Activated CD4-positive, alpha-beta T cell treated with anti-CD3 and anti-CD28 coated beads, Interleukin-2, amount 10 ng/mL, durations not matched to agents 7 days and 5 days (primary cell): ENCODE measurements at regions not wholly inside any gene's neighbourhood (a gene's known extent, or its start where the extent isn't known, plus 50 kb on each side); places are given as distances from the start of the nearest gene placed in this dataset.
"Not testable (repeated sequence)": the region's sequence is repeated elsewhere in the genome, so short reads cannot be mapped to it uniquely, and the experiment has no call there.

Experiments
- CTCF ChIA-PET: fragments of 350-600 bp; sonication (Branson Sonifier 250); formaldehyde crosslinking; loops from one replicate; lab custom pipeline; 2021; ENCODE audit warnings: antibody characterized with exemption; lab: Charles Lee
- POLR2A ChIA-PET: fragments of 350-600 bp; sonication (Branson Sonifier 250); formaldehyde crosslinking; loops from one replicate; lab custom pipeline; 2021; ENCODE audit warnings: antibody characterized with exemption; lab: Charles Lee
- DNase-seq: peaks from one replicate; pipeline ENCODE4 v3.0.0-alpha.2; 2020
- H3K27ac Mint-ChIP-seq: one replicate; pipeline ENCODE4 v1.8.0; 2021; ENCODE audit warnings: mild to moderate bottlenecking, moderate library complexity, mixed read lengths
- H3K27me3 Mint-ChIP-seq: one replicate; pipeline ENCODE4 v1.8.0; 2021; ENCODE audit warnings: mixed read lengths
- H3K36me3 Mint-ChIP-seq: one replicate; pipeline ENCODE4 v1.8.0; 2021; ENCODE audit warnings: low read depth, mixed read lengths
- H3K4me1 Mint-ChIP-seq: one replicate; pipeline ENCODE4 v1.8.0; 2021; ENCODE audit warnings: mixed read lengths
- H3K4me3 Mint-ChIP-seq: one replicate; pipeline ENCODE4 v1.8.0; 2021; ENCODE audit warnings: mild to moderate bottlenecking, moderate library complexity, mixed read lengths
- H3K9me3 Mint-ChIP-seq: one replicate; pipeline ENCODE4 v1.8.0; 2021; ENCODE audit warnings: mixed read lengths

DNA sequence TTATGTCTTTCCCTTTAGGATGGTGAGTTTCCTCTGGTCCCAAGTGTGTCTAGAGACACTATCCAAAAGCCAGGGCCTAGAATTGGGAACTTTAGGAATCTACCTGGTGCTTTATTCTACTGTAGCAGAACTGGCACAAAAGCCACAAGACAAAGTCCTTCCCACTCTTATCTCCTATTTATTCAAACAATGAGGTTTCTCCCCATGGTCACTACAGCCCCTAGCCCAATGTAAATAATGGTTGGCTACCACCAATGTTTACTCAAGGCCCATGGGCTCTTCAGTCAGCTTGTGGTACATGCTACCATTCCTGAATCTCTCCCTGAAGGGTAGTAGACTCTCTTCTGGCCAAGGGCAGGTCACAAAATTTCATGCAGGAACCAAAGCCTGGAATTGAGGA, 789.4 kb upstream of the KIF2B start:
- ChIA-PET POLR2A (no interaction called here), CTCF (no interaction called here)
- H3K36me3 Mint-ChIP-seq: no peaks in the 10 kb centered on the region
- no peak for DNase-seq
- no peaks in the 10 kb centered on the region for H3K27me3 Mint-ChIP-seq
- no peak overlapping the region for H3K4me3 Mint-ChIP-seq
- H3K4me1 Mint-ChIP-seq: no peaks in the 10 kb centered on the region
- H3K27ac Mint-ChIP-seq: no peak overlapping the region
- H3K9me3 Mint-ChIP-seq: peaks cover 4% of the 10 kb centered on the region

DNA sequence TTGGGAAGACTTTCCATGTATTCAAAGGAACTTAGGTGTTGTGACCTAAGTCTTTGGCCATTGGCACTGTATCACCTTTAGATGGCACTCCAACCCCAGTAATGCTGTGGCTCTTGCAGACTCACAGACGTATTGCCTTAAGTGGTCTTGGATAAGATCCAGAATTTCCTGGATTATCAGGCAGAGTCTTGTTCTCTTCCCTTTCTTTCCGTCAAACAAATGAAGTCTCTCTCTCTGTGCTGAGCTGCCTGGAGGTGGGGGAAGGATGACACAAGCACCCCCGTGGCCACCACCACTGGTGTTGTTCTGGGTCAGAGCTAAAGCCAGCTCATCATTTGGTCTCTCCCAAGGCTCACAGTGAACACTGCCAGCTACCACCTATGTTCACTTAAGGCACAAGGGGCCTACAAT, 789.9 kb upstream of the KIF2B start:
- DNase-seq: no peak
- H3K4me1 Mint-ChIP-seq: no peaks in the 10 kb centered on the region
- H3K4me3 Mint-ChIP-seq: no peak overlapping the region
- peaks cover 4% of the 10 kb centered on the region for H3K9me3 Mint-ChIP-seq
- H3K27me3 Mint-ChIP-seq: no peaks in the 10 kb centered on the region
- H3K27ac Mint-ChIP-seq: no peak overlapping the region
- H3K36me3 Mint-ChIP-seq: no peaks in the 10 kb centered on the region
- POLR2A ChIA-PET: no interaction called here
- CTCF ChIA-PET: no interaction called here

DNA sequence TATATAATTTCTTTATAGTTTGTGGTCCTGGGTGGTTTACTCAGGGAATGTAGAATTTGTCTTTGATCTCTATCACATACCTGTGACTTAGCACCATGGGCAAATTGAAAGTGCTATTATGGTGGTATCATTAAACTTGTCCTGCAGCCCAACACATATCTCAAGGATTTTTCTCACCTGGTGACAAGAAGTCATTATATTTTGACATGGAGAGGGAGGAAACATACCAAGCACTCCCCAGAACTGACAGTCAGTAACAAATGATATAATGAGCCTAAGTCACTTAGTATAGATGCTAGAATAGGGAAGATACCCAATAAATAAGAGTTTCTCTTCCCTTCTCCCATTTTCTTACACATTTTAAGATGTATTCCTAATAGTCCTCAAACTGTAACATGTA, 805.5 kb upstream of the KIF2B start:
- Mint-ChIP-seq H3K27ac (no peak overlapping the region), H3K36me3 (no peaks in the 10 kb centered on the region)

DNA sequence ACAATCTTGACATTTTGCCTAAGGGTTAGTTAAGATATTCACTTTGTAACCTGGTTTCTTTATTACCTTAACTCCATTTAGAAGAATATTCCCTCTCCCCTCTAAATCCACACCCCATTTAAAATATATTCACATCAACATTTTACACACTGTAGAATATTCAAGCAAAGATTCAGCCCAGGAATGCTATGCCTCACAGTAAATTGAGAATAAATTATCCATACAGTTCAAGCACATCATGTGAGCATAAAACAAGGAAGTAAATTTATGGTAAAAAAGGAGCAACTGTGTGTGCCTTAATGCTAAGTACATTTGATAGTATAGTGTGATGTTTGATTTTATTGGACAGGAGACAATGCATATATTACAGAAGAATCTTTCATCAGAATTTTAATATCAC, 806.6 kb upstream of the KIF2B start:
- H3K4me1 Mint-ChIP-seq: no peaks in the 10 kb centered on the region
- ChIA-PET POLR2A (no interaction called here), CTCF (no interaction called here)
- H3K9me3 Mint-ChIP-seq: peaks cover 12% of the 10 kb centered on the region
- no peak for DNase-seq
- no peak overlapping the region for H3K27ac Mint-ChIP-seq
- no peaks in the 10 kb centered on the region for H3K27me3 Mint-ChIP-seq
- no peaks in the 10 kb centered on the region for H3K36me3 Mint-ChIP-seq
- no peak overlapping the region for H3K4me3 Mint-ChIP-seq

More for the DNA sequence above, 805.5 kb upstream of the KIF2B start:
- Mint-ChIP-seq H3K4me1 (no peaks in the 10 kb centered on the region), H3K4me3 (no peak overlapping the region), H3K27me3 (no peaks in the 10 kb centered on the region), H3K9me3 (peaks cover 13% of the 10 kb centered on the region)
- ChIA-PET POLR2A (no interaction called here), CTCF (no interaction called here)
- no peak for DNase-seq

DNA sequence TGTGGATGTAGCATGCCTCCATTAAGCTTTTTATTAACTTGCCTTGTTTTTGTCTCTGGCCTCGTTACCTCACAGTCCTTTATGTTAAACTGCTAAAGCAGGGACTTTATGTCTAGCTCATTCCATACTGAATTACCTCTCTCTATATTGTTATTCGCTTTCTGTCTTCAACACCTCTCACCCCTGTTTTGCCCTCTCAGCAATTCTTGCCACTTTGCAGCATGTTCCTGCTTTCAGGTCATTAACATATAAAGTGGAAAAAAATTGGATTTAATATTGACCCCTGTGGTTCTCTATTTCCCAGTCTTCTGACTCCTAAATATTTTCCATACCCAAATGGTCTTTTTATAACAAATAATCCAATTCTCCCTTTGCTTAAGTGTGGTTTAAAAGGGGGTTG, 810.4 kb upstream of the KIF2B start:
- Mint-ChIP-seq H3K4me3 (no peak overlapping the region), H3K9me3 (peaks cover 5% of the 10 kb centered on the region), H3K4me1 (no peaks in the 10 kb centered on the region), H3K36me3 (no peaks in the 10 kb centered on the region), H3K27ac (no peak overlapping the region), H3K27me3 (no peaks in the 10 kb centered on the region)
- CTCF ChIA-PET: no interaction called here
- no peak for DNase-seq
- POLR2A ChIA-PET: no interaction called here

DNA sequence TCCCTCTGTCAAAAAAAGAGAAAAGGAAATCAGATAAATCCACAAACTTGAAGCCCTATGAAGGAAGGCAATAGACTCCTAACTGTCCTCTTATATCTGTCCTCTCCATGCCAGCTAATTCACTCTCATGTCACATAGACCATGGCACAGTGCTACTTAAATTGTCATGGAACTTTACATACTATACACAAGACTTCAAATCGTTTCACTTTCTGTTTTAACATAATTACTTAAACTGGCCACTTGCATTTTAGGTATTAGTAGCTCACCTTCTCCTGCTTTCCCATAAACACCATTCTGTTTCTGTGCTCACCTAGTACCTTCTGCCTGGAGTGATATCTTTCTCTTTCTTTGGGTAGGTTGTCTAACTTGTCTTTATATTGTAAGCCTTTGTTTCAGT, 816.7 kb upstream of the KIF2B start:
- no peak for DNase-seq
- CTCF ChIA-PET: no interaction called here
- Mint-ChIP-seq H3K36me3 (no peaks in the 10 kb centered on the region), H3K4me3 (no peak overlapping the region), H3K27me3 (no peaks in the 10 kb centered on the region), H3K27ac (no peak overlapping the region), H3K4me1 (no peaks in the 10 kb centered on the region), H3K9me3 (peaks cover 2% of the 10 kb centered on the region)
- POLR2A ChIA-PET: no interaction called here

DNA sequence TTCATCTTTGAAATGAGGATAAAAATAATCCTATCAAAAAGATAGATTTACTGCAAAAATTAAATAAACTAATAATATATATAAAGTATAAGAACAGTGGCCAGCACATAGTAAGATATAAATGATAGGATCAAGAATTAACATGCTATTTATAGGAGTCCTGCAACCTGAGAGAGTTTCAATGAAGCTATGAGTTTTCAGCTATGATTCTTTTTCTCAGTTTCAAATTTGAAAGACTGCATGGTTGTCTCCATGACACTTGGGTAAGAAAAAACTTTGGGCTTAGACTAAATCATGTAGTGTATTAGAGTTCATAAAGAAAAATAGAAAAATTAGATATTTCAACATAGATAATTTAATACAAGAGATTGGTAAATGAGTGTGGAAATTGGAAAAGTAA, 817.8 kb upstream of the KIF2B start:
- no peak overlapping the region for H3K4me3 Mint-ChIP-seq
- POLR2A ChIA-PET: no interaction called here
- DNase-seq: no peak
- no peaks in the 10 kb centered on the region for H3K4me1 Mint-ChIP-seq
- CTCF ChIA-PET: no interaction called here
- no peak overlapping the region for H3K27ac Mint-ChIP-seq
- no peaks in the 10 kb centered on the region for H3K27me3 Mint-ChIP-seq
- no peaks in the 10 kb centered on the region for H3K36me3 Mint-ChIP-seq
- H3K9me3 Mint-ChIP-seq: no peaks in the 10 kb centered on the region

DNA sequence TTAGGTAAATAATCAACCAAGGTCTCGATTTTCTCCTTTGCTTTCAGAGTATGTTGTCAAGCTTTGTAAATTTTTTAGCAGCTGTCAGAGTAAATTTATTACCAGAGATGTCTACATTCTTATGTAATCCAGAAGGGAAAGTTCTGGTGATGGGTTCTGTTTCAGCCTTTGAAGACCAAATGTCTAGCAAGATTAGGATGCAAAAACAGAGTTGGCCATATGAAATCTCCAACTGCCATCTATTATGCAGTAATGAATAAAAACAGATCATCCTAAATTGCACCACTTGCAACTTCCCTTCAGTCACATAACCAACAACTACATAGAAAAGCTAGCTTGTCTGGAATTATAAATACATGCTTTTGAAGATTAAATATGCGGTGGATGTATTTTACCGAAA, 826.8 kb upstream of the KIF2B start:
- no peak overlapping the region for H3K4me3 Mint-ChIP-seq
- no peaks in the 10 kb centered on the region for H3K36me3 Mint-ChIP-seq
- ChIA-PET CTCF (no interaction called here), POLR2A (no interaction called here)
- H3K9me3 Mint-ChIP-seq: peaks cover 13% of the 10 kb centered on the region
- H3K27ac Mint-ChIP-seq: no peak overlapping the region
- H3K27me3 Mint-ChIP-seq: no peaks in the 10 kb centered on the region
- no peaks in the 10 kb centered on the region for H3K4me1 Mint-ChIP-seq
- DNase-seq: no peak

DNA sequence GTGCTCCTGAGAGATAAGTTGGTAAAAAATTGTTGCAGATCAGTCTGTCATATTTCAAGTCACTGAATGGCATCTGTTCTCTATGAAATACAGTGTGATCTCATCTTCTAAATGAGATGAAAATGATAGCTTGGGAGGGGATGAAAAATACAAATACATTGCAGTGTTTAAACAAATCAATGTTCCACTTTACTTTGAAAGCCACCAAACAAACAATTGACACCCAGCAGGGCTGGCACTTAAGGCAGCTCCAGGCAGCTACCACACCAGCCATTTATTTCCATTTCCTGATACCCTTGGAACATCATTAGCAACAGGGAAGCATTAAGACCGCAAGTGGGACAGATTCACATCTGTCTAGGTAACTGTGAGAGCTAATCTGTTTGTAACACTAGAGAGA, 827.6 kb upstream of the KIF2B start:
- POLR2A ChIA-PET: no interaction called here
- H3K27me3 Mint-ChIP-seq: no peaks in the 10 kb centered on the region
- no peak overlapping the region for H3K27ac Mint-ChIP-seq
- H3K36me3 Mint-ChIP-seq: no peaks in the 10 kb centered on the region
- CTCF ChIA-PET: no interaction called here
- H3K9me3 Mint-ChIP-seq: peaks cover 16% of the 10 kb centered on the region
- no peak overlapping the region for H3K4me3 Mint-ChIP-seq
- H3K4me1 Mint-ChIP-seq: no peaks in the 10 kb centered on the region
- DNase-seq: no peak

DNA sequence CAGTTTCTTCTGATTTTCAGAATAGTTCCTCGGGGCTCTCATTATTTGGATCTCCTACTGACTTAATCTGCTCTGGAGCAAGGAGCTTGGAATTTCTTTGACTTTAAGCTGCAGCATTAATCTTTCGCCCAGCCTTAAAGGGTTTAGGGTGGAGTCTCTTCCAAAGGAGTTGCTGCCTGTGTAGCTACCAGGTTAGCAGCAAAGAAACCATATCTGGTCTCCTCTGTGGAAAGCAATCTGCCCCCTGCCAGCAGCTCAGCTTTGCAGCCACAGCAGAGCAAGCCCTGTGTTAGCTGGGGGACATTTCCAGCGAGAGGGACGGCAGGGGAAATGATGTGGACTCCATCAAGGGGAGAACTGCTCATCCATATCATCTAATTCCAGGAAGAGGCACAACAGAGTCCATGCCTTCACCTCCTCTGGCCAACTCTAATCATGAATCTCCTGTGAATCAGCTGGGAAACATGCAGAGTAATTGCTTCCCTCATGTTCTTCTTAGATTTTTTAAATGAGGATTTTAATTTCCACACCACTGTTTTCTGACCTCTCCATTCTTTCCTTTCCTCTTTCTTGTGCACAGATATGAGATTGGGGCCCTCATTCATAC, 827.6 kb upstream of the CA10 start:
- no peak for DNase-seq
- peaks cover 6% of the 10 kb centered on the region for H3K9me3 Mint-ChIP-seq
- ChIA-PET POLR2A (no interaction called here), CTCF (no interaction called here)
- no peak overlapping the region for H3K4me3 Mint-ChIP-seq
- H3K27me3 Mint-ChIP-seq: no peaks in the 10 kb centered on the region
- no peaks in the 10 kb centered on the region for H3K4me1 Mint-ChIP-seq
- H3K36me3 Mint-ChIP-seq: no peaks in the 10 kb centered on the region
- H3K27ac Mint-ChIP-seq: no peak overlapping the region

DNA sequence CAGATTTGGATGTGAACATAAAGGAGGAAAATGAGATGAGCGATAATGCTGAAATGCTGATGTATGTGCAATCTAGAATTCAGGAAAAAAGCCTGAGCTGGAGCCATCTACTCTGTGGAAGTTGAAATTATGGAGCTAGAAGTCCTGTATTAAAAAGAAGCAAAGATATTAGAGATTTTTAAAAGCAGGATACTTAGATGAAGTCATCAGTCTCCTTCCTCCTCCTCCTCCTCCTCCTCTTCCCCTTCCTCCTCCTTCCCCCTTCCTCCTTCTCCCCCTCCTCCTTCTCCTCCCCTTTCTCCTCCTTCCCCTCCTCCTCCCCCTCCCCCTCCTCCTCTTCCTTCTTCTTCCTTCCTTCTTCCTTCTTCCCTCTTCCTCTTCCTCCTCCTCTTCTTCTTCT, 823.8 kb upstream of the CA10 start:
- H3K27ac Mint-ChIP-seq: no peak overlapping the region
- no peaks in the 10 kb centered on the region for H3K27me3 Mint-ChIP-seq
- no peaks in the 10 kb centered on the region for H3K36me3 Mint-ChIP-seq
- POLR2A ChIA-PET: no interaction called here
- no peak for DNase-seq
- CTCF ChIA-PET: no interaction called here
- peaks cover 3% of the 10 kb centered on the region for H3K9me3 Mint-ChIP-seq
- no peak overlapping the region for H3K4me3 Mint-ChIP-seq
- no peaks in the 10 kb centered on the region for H3K4me1 Mint-ChIP-seq

DNA sequence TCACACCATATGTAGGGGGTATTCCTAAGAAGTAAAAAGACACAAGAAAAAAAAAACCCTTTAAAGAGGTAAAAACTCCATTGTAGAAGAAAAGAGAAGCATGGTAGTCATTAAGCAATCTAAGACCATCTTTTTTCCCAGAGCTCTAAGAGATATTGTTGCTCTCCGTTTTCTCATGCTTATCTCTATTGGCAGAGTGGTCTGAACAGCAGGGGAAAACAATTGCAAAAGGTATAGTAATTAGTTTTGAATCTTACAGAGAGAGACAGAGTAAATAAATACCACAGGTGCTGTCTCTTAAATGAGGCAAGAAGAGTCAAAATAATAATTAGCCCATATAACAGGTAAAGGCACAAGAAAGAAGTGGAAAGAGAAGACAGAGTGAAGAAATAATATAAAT, 821.4 kb upstream of the CA10 start:
- H3K4me3 Mint-ChIP-seq: no peak overlapping the region
- ChIA-PET CTCF (no interaction called here), POLR2A (no interaction called here)
- H3K9me3 Mint-ChIP-seq: peaks cover 3% of the 10 kb centered on the region
- H3K36me3 Mint-ChIP-seq: no peaks in the 10 kb centered on the region
- no peaks in the 10 kb centered on the region for H3K27me3 Mint-ChIP-seq
- H3K4me1 Mint-ChIP-seq: no peaks in the 10 kb centered on the region
- H3K27ac Mint-ChIP-seq: no peak overlapping the region
- DNase-seq: no peak

DNA sequence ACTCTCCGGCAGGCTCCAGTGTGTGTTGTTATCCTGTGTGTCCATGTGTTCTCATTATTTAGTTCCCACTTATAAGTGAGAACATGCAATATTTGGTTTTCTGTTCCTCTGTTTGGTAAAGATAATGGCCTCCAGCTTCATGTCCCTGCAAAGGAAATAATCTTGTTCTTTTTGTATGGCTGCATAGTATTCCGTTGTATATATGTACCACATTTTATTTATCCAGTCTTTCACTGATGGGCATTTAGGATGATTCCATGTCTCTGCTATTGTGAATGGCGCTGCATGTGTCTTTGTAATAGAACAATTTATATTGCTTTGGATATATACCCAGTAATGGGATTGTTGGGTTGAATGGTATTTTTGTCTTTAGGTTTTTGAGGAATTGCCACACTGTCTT, 807.3 kb upstream of the CA10 start:
- Mint-ChIP-seq H3K9me3 (peaks cover 5% of the 10 kb centered on the region), H3K4me3 (no peak overlapping the region), H3K27ac (no peak overlapping the region), H3K27me3 (no peaks in the 10 kb centered on the region), H3K36me3 (no peaks in the 10 kb centered on the region), H3K4me1 (no peaks in the 10 kb centered on the region)
- POLR2A ChIA-PET: no interaction called here
- CTCF ChIA-PET: no interaction called here
- DNase-seq: no peak

DNA sequence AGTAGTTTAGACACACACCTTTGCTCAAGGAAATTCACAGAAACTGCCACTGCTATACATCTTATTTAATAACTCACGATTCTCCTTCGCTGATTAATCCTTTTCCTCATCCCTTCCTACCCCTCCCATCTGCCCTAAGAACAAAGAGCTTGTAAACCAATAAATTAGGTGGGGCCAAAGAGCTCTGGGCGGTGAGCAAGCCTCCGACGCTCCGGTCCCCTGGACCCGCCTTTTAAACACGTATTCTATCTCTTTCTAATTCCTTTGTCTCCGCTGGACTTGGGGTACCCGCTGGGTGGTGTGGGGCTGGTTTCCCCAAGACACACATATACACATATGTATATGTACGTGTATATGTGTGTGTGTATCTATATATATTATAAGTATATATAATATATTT, 803.2 kb upstream of the CA10 start:
- H3K27ac Mint-ChIP-seq, H3K4me3 Mint-ChIP-seq, H3K4me1 Mint-ChIP-seq, POLR2A ChIA-PET, H3K36me3 Mint-ChIP-seq, H3K9me3 Mint-ChIP-seq, CTCF ChIA-PET, H3K27me3 Mint-ChIP-seq, DNase-seq: not testable (repeated sequence)
